Motor neuron (in vitro differentiated cells): ENCODE measurements at regions not wholly inside any gene's neighbourhood (a gene's known extent, or its start where the extent isn't known, plus 50 kb on each side); places are given as distances from the start of the nearest gene placed in this dataset.
"Not testable (repeated sequence)": the region's sequence is repeated elsewhere in the genome, so short reads cannot be mapped to it uniquely, and the experiment has no call there.

Experiments used
- ATAC-seq, 8 experiments: fragments of 200-7000 bp; cut with Tn5 transposase; replicated peaks in 6 of 8; 2 replicates each; pipeline ENCODE4 v1.8.0; 2021; ENCODE audit warnings: mild to moderate bottlenecking in 8 of 8, moderate library complexity in 8 of 8
- H3K27ac ChIP-seq, 2 donors: fragments of 250-450 bp; sonication (Bioruptor Pico); 2 replicates each; pipeline ENCODE4 v1.9.0; 2021; ENCODE audit warnings: antibody characterized with exemption in 2 of 2, mild to moderate bottlenecking in 2 of 2, moderate library complexity in 1 of 2
- H3K4me1 ChIP-seq, 2 donors: fragments of 250-450 bp; sonication (Bioruptor Pico); replicated peaks in 1 of 2; 2 replicates each; pipeline ENCODE4 v1.6.1; 2021; ENCODE audit warnings: antibody characterized with exemption in 2 of 2, mild to moderate bottlenecking in 2 of 2, moderate library complexity in 1 of 2
- H3K4me3 ChIP-seq, 5 donors: fragments of 250-450 bp; sonication (Bioruptor Pico); 2 replicates each; pipeline ENCODE4 v1.9.0; 2021; ENCODE audit warnings: antibody characterized with exemption in 5 of 5, mild to moderate bottlenecking in 5 of 5, moderate library complexity in 4 of 5
- WGBS, 10 experiments: fragments of 450-650 bp; shearing (Covaris generic); methylation state at CpG; one replicate each; pipeline ENCODE4 v1.0.0; 2022; 5-methylcytosine and 5-hydroxymethylcytosine counted together
- in situ Hi-C, 9 experiments: fragments of 400-800 bp; cut with MboI; loops; one replicate each; pipeline ENCODE4 v1.15.0; 2021; ENCODE audit warnings: low sequenced_read_pairs in 9 of 9, low pct_unique_long_range_greater_than_20kb in 2 of 9; ENCODE audit not compliant: unreplicated experiment in 9 of 9

DNA sequence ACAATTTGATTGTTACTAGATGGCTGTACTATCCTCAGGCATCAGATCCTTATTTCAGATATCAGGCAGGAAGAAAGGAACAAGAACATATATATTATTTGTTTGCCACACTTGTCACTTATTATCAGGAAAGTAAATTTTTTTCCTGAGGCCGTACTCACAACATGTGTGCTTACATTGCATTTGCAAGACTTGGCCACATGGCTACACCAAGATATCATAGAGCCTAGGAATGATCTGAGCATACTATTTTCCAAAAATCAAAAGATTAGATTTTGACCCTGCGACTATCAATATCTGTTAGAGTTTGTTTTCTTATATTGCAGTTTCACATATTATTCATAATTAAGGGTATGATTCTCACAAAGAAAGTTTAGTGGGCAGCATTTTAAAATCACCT lies 426.2 kb upstream of the BCHE start:
- Histone ChIP-seq H3K4me3 (no peak overlapping the region), H3K4me1 (no peaks in the 10 kb centered on the region), H3K27ac (no peak overlapping the region)
- 15 to 100% (median 77%) methylated on average over 1 to 2 of the region's 2 CpGs; no CpG with 5 or more reads in 1 of the 10 experiments for WGBS, 10 experiments
- peak in 1 of 8 experiments; percentile 27 for ATAC-seq
- in situ Hi-C loops: no loop called here

DNA sequence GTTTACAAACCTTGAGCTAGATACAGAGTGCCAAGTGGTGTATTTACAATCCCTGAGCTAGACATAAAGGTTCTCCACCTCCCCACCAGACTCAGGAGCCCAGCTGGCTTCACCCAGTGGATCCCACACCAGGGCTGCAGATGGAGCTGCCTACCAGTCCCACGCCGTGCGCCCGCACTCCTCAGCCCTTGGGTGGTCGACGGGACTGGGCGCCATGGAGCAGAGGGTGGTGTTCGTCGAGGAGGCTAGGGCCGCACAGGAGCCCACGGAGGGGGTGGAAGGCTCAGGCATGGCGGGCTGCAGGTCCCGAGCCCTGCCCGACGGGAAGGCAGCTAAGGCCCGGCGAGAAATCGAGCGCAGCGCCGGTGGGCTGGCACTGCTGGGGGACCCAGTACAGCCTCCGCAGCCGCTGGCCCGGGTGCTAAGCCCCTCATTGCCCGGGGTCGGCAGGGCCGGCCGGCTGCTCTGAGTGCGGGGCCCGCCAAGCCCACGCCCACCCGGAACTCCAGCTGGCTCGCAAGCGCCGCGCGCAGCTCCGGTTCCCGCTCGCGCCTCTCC lies 421.1 kb upstream of the BCHE start:
- H3K4me3 ChIP-seq, H3K27ac ChIP-seq, ATAC-seq, H3K4me1 ChIP-seq, in situ Hi-C loops: not testable (repeated sequence)
- WGBS, 10 experiments: 43% methylated on average over 6 of the region's 41 CpGs; no CpG with 5 or more reads in 9 of the 10 experiments

DNA sequence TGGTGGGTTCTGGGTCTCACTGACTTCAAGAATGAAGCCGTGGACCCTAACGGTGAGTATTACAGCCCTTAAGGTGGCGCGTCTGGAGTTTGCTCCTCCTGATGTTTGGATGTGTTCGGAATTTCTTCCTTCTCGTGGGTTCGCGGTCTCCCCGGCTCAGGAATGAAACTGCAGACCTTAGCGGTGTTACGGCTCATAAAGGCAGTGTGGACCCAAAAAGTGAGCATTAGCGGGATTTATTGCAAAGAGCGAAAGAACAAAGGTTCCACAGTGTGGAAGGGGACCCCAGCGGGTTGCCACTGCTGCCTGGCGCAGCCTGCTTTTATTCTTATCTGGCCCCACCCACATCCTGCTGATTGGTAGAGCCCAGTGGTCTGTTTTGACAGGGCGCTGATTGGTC lies 420.5 kb upstream of the BCHE start:
- Histone ChIP-seq H3K27ac (no peak overlapping the region), H3K4me1 (no peaks in the 10 kb centered on the region), H3K4me3 (no peak overlapping the region)
- ATAC-seq: no peak
- in situ Hi-C loops: no loop called here
- WGBS, 10 experiments: 15 to 100% (median 91%) methylated on average over 1 to 9 of the region's 16 CpGs; no CpG with 5 or more reads in 2 of the 10 experiments

DNA sequence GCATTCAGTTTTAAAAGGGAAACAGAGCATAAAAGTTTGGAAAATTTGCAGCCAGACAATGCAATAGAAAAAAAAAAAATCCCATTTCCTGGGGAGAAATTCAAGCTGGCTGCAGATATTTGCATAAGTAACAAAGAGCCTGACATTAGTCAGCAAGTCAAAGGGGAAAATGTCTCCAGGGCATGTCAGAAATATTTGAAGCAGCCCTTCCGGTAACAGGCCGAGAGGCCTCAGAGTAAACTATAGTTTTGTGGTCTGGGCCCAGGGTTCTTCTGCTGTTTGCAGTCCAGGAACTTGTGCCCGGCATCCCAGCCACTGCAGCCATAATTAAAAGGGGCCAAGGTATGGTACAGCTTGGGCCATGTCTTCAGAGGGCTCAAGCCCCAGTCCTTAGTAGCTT lies 411.6 kb upstream of the BCHE start:
- Histone ChIP-seq H3K27ac (no peak overlapping the region), H3K4me3 (no peak overlapping the region), H3K4me1 (no peaks in the 10 kb centered on the region)
- ATAC-seq: peak in 1 of 8 experiments; percentile 52
- WGBS, 10 experiments: 19 to 92% (median 66%) methylated on average over 1 to 3 of the region's 3 CpGs; no CpG with 5 or more reads in 3 of the 10 experiments
- in situ Hi-C loops: no loop called here

DNA sequence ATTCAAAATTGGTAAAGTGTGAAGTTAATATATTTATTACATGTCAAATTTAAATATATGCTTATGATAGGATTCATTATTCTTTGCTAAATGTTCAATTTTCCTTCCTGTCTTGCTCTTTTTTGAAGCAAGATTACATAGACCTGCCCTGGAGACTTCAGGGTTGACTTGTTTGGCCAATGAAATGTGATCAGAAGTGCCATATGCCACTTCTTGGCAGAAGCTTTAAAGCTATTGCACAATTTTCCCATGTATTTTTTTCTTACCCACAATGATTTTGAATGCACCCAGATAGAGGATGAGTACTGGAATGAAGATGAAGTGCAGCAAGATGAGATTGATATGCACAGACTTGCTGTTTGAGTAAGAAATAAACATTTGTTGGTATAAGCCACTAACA lies 406.3 kb upstream of the BCHE start:
- ATAC-seq: no peak
- Histone ChIP-seq H3K4me3 (no peak overlapping the region), H3K4me1 (peaks cover 0 to 2% of the 10 kb centered on the region in 2 donors), H3K27ac (no peak overlapping the region)
- in situ Hi-C loops: no loop called here

DNA sequence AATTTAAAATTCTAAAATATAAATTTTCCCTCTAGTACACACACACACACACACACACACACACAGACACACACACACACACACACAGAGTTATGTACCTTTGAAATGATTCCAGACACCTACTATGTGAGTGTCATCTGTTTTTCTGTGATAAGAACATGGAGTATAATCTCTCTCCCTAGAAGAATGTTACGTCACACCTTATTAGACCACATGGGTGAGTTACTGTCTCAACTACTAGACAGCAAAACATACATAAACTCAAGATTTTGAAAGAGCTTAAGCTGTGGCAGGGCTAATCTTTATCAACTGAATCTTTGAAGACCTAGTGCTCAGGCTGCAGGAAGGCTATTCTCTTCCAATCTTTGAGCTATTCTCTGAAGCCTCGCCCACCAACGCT lies 385.9 kb upstream of the BCHE start:
- 20 to 82% (median 52%) methylated on average over 2 to 3 of the region's 3 CpGs; no CpG with 5 or more reads in 5 of the 10 experiments for WGBS, 10 experiments
- Histone ChIP-seq H3K4me3 (no peak overlapping the region), H3K27ac (no peak overlapping the region), H3K4me1 (no peaks in the 10 kb centered on the region)
- in situ Hi-C loops: no loop called here
- ATAC-seq: no peak

DNA sequence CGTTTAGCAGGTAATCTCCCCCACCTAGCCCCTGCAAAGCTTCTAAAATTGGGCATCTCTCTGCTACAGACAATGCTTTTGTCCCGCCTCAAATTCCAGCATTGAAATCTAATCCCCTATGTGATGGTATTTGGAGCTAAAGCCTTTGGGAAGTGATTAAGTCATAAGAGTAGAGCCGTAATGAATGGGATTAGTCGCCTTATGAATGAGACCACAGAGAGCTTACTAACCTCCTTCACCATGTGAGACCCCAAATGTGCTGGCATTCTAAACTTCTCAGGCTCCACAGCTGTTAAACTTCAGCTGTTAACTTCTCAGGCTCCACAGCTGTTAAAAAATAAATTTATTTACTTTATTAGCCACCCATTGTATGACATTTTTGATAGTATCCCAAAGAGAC lies 374.2 kb upstream of the BCHE start:
- WGBS, 10 experiments: 0 to 96% (median 72%) methylated on average over 1 to 4 of the region's 4 CpGs
- ATAC-seq: no peak
- H3K4me3 ChIP-seq: no peak overlapping the region
- H3K27ac ChIP-seq: no peak overlapping the region
- in situ Hi-C loops: no loop called here
- no peaks in the 10 kb centered on the region for H3K4me1 ChIP-seq

DNA sequence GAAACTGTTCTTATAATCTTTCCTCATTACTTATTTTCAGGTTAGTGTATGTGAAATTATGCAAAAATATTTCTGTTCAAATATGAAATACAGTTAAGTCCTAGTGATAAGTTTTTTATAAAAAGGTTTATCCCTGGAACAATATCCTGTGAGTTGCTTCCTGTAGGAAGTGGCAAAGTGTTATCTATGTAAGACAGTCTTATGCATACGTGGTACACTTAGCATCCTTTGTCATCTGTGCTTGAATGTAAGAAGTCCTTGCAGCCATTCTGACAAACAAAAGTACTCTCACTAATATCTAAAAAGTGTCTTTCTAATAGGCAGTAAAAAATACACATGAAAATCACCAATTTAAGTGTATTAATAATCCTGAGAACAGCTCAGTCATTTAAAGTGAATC lies 372.5 kb upstream of the BCHE start:
- no peak for ATAC-seq
- WGBS, 10 experiments: 0 to 86% (median 71%) methylated on average over 1 of the region's 1 CpG; no CpG with 5 or more reads in 5 of the 10 experiments
- Histone ChIP-seq H3K4me3 (no peak overlapping the region), H3K27ac (no peak overlapping the region), H3K4me1 (no peaks in the 10 kb centered on the region)
- in situ Hi-C loops: no loop called here

DNA sequence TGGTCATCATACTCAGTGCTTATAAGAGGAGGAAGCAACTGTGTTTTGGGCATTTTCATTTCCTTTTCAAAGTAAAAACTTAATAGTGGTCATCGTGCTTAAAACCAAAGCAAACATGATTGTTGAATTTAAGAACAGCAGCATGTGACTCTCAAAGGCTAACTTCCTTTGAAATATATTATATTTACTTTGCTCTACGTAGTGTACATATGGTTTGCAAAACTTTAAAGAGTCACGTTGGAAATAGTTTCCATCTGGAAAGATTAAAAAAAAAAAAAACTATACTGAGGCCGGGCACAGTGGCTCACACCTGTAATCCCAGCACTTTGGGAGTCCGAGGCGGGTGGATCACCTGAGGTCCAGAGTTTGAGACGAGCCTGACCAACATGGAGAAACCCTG lies 367.9 kb upstream of the BCHE start:
- Histone ChIP-seq H3K4me3 (no peak overlapping the region), H3K27ac (no peak overlapping the region), H3K4me1 (no peaks in the 10 kb centered on the region)
- WGBS, 10 experiments: 0 to 100% (median 80%) methylated on average over 1 to 7 of the region's 7 CpGs
- no peak for ATAC-seq
- in situ Hi-C loops: no loop called here

DNA sequence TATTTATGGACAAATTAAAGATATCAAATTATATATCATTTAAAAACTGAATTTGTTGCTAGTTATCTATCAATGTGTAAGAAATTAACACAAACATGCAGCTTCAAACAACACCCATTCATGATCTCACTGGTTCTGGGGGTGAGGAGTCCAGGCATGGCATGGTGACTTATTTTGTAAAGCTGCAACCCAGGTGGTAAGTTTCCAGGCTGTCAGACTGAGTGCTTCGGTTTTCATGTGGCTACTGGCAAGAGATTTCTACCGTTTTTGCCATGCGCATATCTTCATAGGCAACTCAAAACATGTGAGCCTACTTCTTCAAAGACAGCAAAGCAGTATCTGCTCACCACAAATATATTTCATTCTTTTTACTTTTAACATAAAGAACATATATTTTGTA lies 364.3 kb upstream of the BCHE start:
- no peak for ATAC-seq
- 0 to 92% (median 56%) methylated on average over 2 to 3 of the region's 3 CpGs; no CpG with 5 or more reads in 2 of the 10 experiments for WGBS, 10 experiments
- in situ Hi-C loops: no loop called here

DNA sequence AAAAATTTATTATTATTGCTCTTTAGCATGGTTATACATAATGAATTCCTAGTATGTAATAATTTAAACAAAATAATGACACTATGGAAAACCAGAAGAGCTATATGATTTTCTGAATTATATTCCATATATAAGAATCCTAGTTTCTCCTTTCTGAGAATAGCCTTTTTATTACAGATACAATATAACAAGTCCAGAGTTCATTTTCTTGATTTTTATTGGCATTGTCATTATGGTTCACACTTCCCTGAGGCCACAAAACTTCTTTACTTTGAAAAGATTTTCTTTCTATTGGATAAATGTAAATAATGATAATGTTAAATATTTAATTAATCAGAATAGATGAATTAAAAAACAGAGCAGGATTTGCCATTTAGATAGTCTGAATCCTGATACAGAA lies 362.3 kb upstream of the BCHE start:
- Histone ChIP-seq H3K27ac (no peak overlapping the region), H3K4me1 (no peaks in the 10 kb centered on the region), H3K4me3 (no peak overlapping the region)
- in situ Hi-C loops: no loop called here
- no peak for ATAC-seq

More for the DNA sequence above, 364.3 kb upstream of the BCHE start:
- H3K4me1 ChIP-seq: no peaks in the 10 kb centered on the region
- no peak overlapping the region for H3K4me3 ChIP-seq
- no peak overlapping the region for H3K27ac ChIP-seq

DNA sequence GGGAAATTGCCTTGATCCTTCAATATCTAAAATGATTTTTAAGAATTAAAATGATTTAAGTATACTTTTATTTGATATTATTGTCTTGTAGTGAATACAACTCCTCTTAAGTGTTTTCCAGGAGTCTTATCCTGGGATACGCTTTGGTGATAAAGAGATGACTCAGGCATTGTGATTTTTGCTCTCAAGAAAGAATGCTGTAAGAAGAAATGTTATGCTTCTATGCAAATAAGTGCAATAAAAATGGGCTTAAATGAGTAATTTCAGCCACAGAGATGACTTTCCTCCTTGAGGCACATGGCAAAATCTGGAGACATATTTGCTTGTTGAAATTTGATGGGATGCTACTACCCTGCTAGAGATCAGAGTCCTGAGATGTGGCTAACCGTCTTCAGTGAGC lies 358.6 kb upstream of the BCHE start:
- Histone ChIP-seq H3K27ac (no peak overlapping the region), H3K4me1 (no peaks in the 10 kb centered on the region), H3K4me3 (no peak overlapping the region)
- ATAC-seq: no peak
- in situ Hi-C loops: no loop called here
- WGBS, 10 experiments: 0 to 100% (median 63%) methylated on average over 1 to 2 of the region's 2 CpGs; no CpG with 5 or more reads in 2 of the 10 experiments

DNA sequence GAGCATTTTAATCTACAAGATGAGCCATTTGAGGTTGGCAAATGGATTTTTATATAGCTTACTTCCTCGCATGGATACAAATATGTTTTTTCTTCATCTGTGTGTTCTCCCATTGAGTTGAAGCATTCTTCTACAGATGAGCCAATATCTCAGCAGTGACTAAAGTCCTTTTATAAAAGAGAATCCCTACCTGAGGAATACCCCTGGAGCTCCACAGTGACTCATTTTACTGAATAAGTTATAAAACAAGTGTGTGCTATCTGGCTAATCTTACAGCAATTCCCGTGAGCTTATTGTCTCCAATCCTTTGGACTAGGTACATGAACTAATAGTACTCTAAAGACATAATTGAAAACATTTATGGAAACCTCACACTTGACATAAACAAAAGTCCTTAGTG lies 354.2 kb upstream of the BCHE start:
- no peak overlapping the region for H3K4me3 ChIP-seq
- in situ Hi-C loops: no loop called here
- no peaks in the 10 kb centered on the region for H3K4me1 ChIP-seq
- no peak overlapping the region for H3K27ac ChIP-seq
- 0 to 100% (median 65%) methylated on average over 1 to 2 of the region's 2 CpGs; no CpG with 5 or more reads in 2 of the 10 experiments for WGBS, 10 experiments
- ATAC-seq: no peak

DNA sequence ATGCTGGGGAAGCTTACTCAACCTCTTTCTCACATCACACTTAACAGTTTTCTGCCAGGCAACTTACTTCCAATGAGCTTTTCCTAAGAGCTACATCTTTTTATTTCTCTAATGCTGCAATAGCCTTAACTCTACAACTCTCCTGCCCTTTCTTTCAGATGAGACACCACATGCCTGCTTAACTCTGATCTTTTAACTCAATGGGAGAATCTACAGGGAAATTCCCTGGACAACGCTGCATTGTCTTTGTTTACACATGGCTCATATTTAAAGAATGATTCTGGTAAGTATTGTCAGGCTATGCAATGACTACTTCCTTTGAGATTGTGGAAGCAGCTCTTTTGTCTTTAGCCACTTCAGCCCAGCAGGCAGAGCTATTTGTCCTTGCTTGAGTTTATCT lies 353.1 kb upstream of the BCHE start:
- H3K4me3 ChIP-seq: no peak overlapping the region
- in situ Hi-C loops: no loop called here
- H3K27ac ChIP-seq: no peak overlapping the region
- H3K4me1 ChIP-seq: no peaks in the 10 kb centered on the region
- WGBS, 10 experiments: 0 to 67% (median 21%) methylated on average over 1 of the region's 1 CpG; no CpG with 5 or more reads in 4 of the 10 experiments
- peak in 5 of 8 experiments; percentile 15 to 80 (median 36) for ATAC-seq
